Adrenal gland (tissue), 9 donors: ENCODE measurements at regions not wholly inside any gene's neighbourhood (a gene's known extent, or its start where the extent isn't known, plus 50 kb on each side); places are given as distances from the start of the nearest gene placed in this dataset.

ENCODE experiments used
- DNase-seq, 7 donors: peaks; one replicate each; pipeline ENCODE4 v3.0.0-alpha.2; 2019 to 2020
- H3K27ac ChIP-seq, 5 donors: fragments of 200-600 bp; sonication (generic) in 4 of 5; 1 replicate in 3 of 5; 2 replicates in 2 of 5; pipeline versions ENCODE4 v1.5.1 to v1.8.0; 2016 to 2020; ENCODE audit warnings: mild to moderate bottlenecking in 1 of 5
- H3K27me3 ChIP-seq: fragments of 200-600 bp; 2 replicates; pipeline ENCODE4 v1.8.0; 2021
- H3K36me3 ChIP-seq, 2 donors: fragments of 200-600 bp; replicated peaks in 1 of 2; 1 replicate in 1 of 2; 2 replicates in 1 of 2; pipeline versions ENCODE4 v1.5.1 to v1.8.0; 2018 to 2022
- H3K4me1 ChIP-seq, 2 donors: fragments of 200-600 bp; replicated peaks in 1 of 2; 1 replicate in 1 of 2; 2 replicates in 1 of 2; pipeline versions ENCODE4 v1.5.1 to v1.8.0; 2018 to 2021
- H3K4me3 ChIP-seq, 4 donors: fragments of 200-600 bp; sonication (generic) in 3 of 4; one replicate each; pipeline ENCODE4 v1.5.1; 2016 to 2018
- H3K9me3 ChIP-seq, 3 donors: fragments of 200-600 bp; sonication (generic) in 1 of 3; replicated peaks in 1 of 3; 1 replicate in 2 of 3; 2 replicates in 1 of 3; pipeline versions ENCODE4 v1.5.1 to v1.8.0; 2016 to 2021
- CTCF ChIP-seq, 6 experiments: fragments of 450-650 bp in 4 of 6; fragments of 200-600 bp in 2 of 6; sonication (generic) in 1 of 6; IDR thresholded peaks; 1 replicate in 5 of 6; 2 replicates in 1 of 6; pipeline versions ENCODE4 v1.5.1 to v1.8.0; 2016 to 2021; ENCODE audit warnings: antibody characterized with exemption in 6 of 6, mild to moderate bottlenecking in 2 of 6, moderate library complexity in 1 of 6
- POLR2A ChIP-seq, 2 donors: fragments of 450-650 bp; IDR thresholded peaks; one replicate each; pipeline ENCODE4 v1.6.1; 2017; ENCODE audit warnings: antibody characterized with exemption in 2 of 2, mild to moderate bottlenecking in 2 of 2, moderate library complexity in 1 of 2
- WGBS, 4 donors: extraction: QIAGEN DNeasy Blood & Tissue Kit in 2 of 4; methylation state at CpG; one replicate each; pipeline versions ENCODE4 v1.1.5 to v1.1.7; 2013 to 2017; 5-methylcytosine and 5-hydroxymethylcytosine counted together
- intact Hi-C, 2 donors: fragments of 100-400 bp; cut with DNase I; formaldehyde crosslinking; loops; one replicate each; pipeline versions ENCODE4 v1.14.1 to v1.15.0; 2022 to 2023
- donor health status: healthy with polysubstance abuse.
- donor health status: Bipolar disorder and iron deficiency.
- donor health status: DM: yes; HTN: yes; CAD: no.
- donor health status: DM: no; HTN: no; CAD: no.
- donor health status: DM: no; HTN: no; CAD: no.

GRCh38 chr10:124288486-124288885 lies 130.2 kb downstream of the OAT start:
- no peak overlapping the region for H3K4me3 ChIP-seq
- no peaks in the 10 kb centered on the region for H3K36me3 ChIP-seq
- TF ChIP-seq POLR2A (IDR thresholded peaks at IDR 0.05) (no peak), CTCF (IDR thresholded peaks at IDR 0.05) (no peak)
- H3K9me3 ChIP-seq, result no peaks in the 10 kb centered on the region
- intact Hi-C loops, result no loop called here
- H3K4me1 ChIP-seq, result no peaks in the 10 kb centered on the region
- no peaks in the 10 kb centered on the region for H3K27me3 ChIP-seq
- DNase-seq, result no peak
- 78 to 89% (median 85%) methylated on average over 8 of the region's 8 CpGs for WGBS, 4 donors
- no peak overlapping the region for H3K27ac ChIP-seq

GRCh38 chr10:124287791-124288190 lies 130.9 kb downstream of the OAT start:
- no peak for DNase-seq
- intact Hi-C loops, result no loop called here

GRCh38 chr10:124287071-124287685 lies 131.5 kb downstream of the OAT start:
- H3K4me1 ChIP-seq, result no peaks in the 10 kb centered on the region
- H3K27me3 ChIP-seq, result no peaks in the 10 kb centered on the region
- WGBS, 4 donors, result 89 to 94% (median 90%) methylated on average over 10 of the region's 10 CpGs
- intact Hi-C loops, result no loop called here
- H3K9me3 ChIP-seq, result no peaks in the 10 kb centered on the region
- no peaks in the 10 kb centered on the region for H3K36me3 ChIP-seq
- TF ChIP-seq CTCF (IDR thresholded peaks at IDR 0.05) (no peak), POLR2A (IDR thresholded peaks at IDR 0.05) (no peak)
- no peak overlapping the region for H3K4me3 ChIP-seq
- DNase-seq, result peak in 1 of 7 donors; percentile 17
- no peak overlapping the region for H3K27ac ChIP-seq

More at GRCh38 chr10:124287791-124288190, 130.9 kb downstream of the OAT start:
- 83 to 89% (median 87%) methylated on average over 7 to 9 of the region's 9 CpGs for WGBS, 4 donors
- no peak overlapping the region for H3K4me3 ChIP-seq
- no peaks in the 10 kb centered on the region for H3K9me3 ChIP-seq
- no peaks in the 10 kb centered on the region for H3K27me3 ChIP-seq
- H3K36me3 ChIP-seq, result no peaks in the 10 kb centered on the region
- no peak for TF ChIP-seq CTCF (IDR thresholded peaks at IDR 0.05)
- no peak for TF ChIP-seq POLR2A (IDR thresholded peaks at IDR 0.05)
- no peak overlapping the region for H3K27ac ChIP-seq
- no peaks in the 10 kb centered on the region for H3K4me1 ChIP-seq

- intact Hi-C loops, result no loop called here
- Histone ChIP-seq H3K4me3 (no peak overlapping the region), H3K36me3 (no peaks in the 10 kb centered on the region), H3K9me3 (no peaks in the 10 kb centered on the region), H3K27me3 (no peaks in the 10 kb centered on the region), H3K27ac (no peak overlapping the region), H3K4me1 (no peaks in the 10 kb centered on the region)
- no peak for DNase-seq
- WGBS, 4 donors, result 50 to 56% (median 53%) methylated on average over 1 of the region's 1 CpG
- TF ChIP-seq POLR2A (IDR thresholded peaks at IDR 0.05), result no peak
- no peak for TF ChIP-seq CTCF (IDR thresholded peaks at IDR 0.05)
Observed at GRCh38 chr10:124286621-124287020, 132.1 kb downstream of the OAT start.
